DOHH2 (cell line): ENCODE measurements at regions not wholly inside any gene's neighbourhood (a gene's known extent, or its start where the extent isn't known, plus 50 kb on each side); places are given as distances from the start of the nearest gene placed in this dataset.
"Not testable (repeated sequence)": the region's sequence is repeated elsewhere in the genome, so short reads cannot be mapped to it uniquely, and the experiment has no call there.

ENCODE experiments used
- CTCF ChIP-seq: fragments of 200-600 bp; sonication (generic); IDR thresholded peaks from one replicate; pipeline ENCODE4 v1.5.1; 2014; ENCODE audit warnings: antibody characterized with exemption, mild to moderate bottlenecking, low read depth, low read length; ENCODE audit not compliant: poor library complexity, severe bottlenecking
- EZH2phosphoT487 ChIP-seq: fragments of 200-600 bp; sonication (generic); IDR thresholded peaks from 2 replicates; pipeline ENCODE4 v1.6.1; 2017; ENCODE audit warnings: borderline replicate concordance, mild to moderate bottlenecking, antibody characterized with exemption, low read length, moderate library complexity, mixed read lengths

GRCh38 chr6:27047725-27048124, 199.8 kb upstream of the PRSS16 start:
- not testable (repeated sequence) for TF ChIP-seq CTCF, EZH2phosphoT487
